ENCODE measurements at regions not wholly inside any gene's neighbourhood (a gene's known extent, or its start where the extent isn't known, plus 50 kb on each side); places are given as distances from the start of the nearest gene placed in this dataset.

GRCh38 chr1:222278501-222278900, 269.4 kb downstream of the HHIPL2 start:
- Histone ChIP-seq H3K36me3 (ENCODE audit: control insufficient read depth in 4 of 4, insufficient read depth in 4 of 4, low read length in 4 of 4) (no peaks in the 10 kb centered on the region), H3K4me3 (no peak overlapping the region), H3K9me3 (ENCODE audit: control insufficient read depth in 4 of 4, insufficient read depth in 3 of 4, low read length in 3 of 4) (peaks cover 0 to 2% (median 0%) of the 10 kb centered on the region in 4 donors), H3K27me3 (ENCODE audit: control insufficient read depth in 3 of 3, insufficient read depth in 3 of 3, low read length in 2 of 3) (no peaks in the 10 kb centered on the region), H3K27ac (ENCODE audit: low read depth in 1 of 2, low read length in 1 of 2) (no peak overlapping the region), H3K9ac (ENCODE audit: insufficient read depth in 1 of 2, low read length in 2 of 2) (no peak overlapping the region), H3K4me1 (ENCODE audit: control insufficient read depth in 5 of 5, insufficient read depth in 5 of 5, low read length in 5 of 5) (peaks cover 0 to 18% (median 0%) of the 10 kb centered on the region in 5 donors)
- TF ChIP-seq CTCF (IDR thresholded peaks at IDR 0.05; ENCODE audit: control extremely low read depth, extremely low read depth), result no peak
- DNase-seq, result no peak
- no peak for ATAC-seq (ENCODE audit: insufficient read depth, low FRiP score)

DNA sequence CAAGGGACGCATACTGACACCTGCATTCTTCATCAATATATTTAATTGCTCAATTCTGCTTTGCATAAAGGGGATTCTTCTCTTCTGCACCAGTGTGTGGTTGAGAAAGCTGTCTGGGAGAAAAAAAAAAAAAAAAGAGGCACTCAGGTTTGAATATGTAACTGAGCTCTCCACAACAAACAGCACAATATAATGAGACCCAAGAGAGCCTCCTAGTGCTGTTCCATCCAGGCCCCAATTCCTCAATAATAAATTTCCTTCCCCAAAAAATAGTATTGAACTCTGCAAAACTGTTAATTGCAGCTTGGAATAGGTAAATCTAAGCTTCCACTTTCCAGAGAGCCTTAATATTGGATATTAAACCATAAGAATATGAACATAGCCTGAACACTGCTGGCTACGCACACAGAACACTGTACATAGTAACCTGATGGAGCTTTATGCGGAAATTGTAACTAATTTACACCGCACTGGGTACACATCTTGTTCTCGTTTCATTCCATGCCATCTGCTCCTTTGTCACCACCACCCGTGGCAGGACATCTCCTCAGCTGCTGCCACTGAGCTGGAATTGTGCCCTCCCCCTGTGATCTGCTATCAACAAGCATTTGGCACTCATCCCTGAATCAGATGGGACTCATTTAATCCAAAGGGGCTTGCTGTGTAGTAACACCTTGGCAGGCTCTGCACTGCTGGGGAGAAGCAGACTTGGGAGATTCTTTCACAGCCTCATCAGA, 272.0 kb downstream of the HHIPL2 start:
- no peak for ATAC-seq (ENCODE audit: insufficient read depth, low FRiP score)
- Histone ChIP-seq H3K4me1 (ENCODE audit: control insufficient read depth in 5 of 5, insufficient read depth in 5 of 5, low read length in 5 of 5) (peaks cover 0 to 8% (median 0%) of the 10 kb centered on the region in 5 donors), H3K27ac (ENCODE audit: low read depth in 1 of 2, low read length in 1 of 2) (no peak overlapping the region), H3K36me3 (ENCODE audit: control insufficient read depth in 4 of 4, insufficient read depth in 4 of 4, low read length in 4 of 4) (no peaks in the 10 kb centered on the region), H3K4me3 (no peak overlapping the region), H3K27me3 (ENCODE audit: control insufficient read depth in 3 of 3, insufficient read depth in 3 of 3, low read length in 2 of 3) (no peaks in the 10 kb centered on the region), H3K9me3 (ENCODE audit: control insufficient read depth in 4 of 4, insufficient read depth in 3 of 4, low read length in 3 of 4) (peaks cover 0 to 2% (median 0%) of the 10 kb centered on the region in 4 donors), H3K9ac (ENCODE audit: insufficient read depth in 1 of 2, low read length in 2 of 2) (no peak overlapping the region)
- 72 to 74% methylated on average over 6 of the region's 6 CpGs for WGBS, 2 donors
- peak in 2 of 3 donors; percentile 11 to 27 for DNase-seq
- no peak for TF ChIP-seq CTCF (IDR thresholded peaks at IDR 0.05; ENCODE audit: control extremely low read depth, extremely low read depth)

GRCh38 chr1:222275001-222275728, 272.7 kb downstream of the HHIPL2 start:
- peaks cover 0 to 2% (median 0%) of the 10 kb centered on the region in 4 donors for H3K9me3 ChIP-seq (ENCODE audit: control insufficient read depth in 4 of 4, insufficient read depth in 3 of 4, low read length in 3 of 4)
- no peaks in the 10 kb centered on the region for H3K27me3 ChIP-seq (ENCODE audit: control insufficient read depth in 3 of 3, insufficient read depth in 3 of 3, low read length in 2 of 3)
- no peaks in the 10 kb centered on the region for H3K36me3 ChIP-seq (ENCODE audit: control insufficient read depth in 4 of 4, insufficient read depth in 4 of 4, low read length in 4 of 4)
- H3K4me1 ChIP-seq (ENCODE audit: control insufficient read depth in 5 of 5, insufficient read depth in 5 of 5, low read length in 5 of 5), result peaks cover 0 to 8% (median 0%) of the 10 kb centered on the region in 5 donors
- no peak overlapping the region for H3K4me3 ChIP-seq
- DNase-seq, result no peak
- H3K27ac ChIP-seq (ENCODE audit: low read depth in 1 of 2, low read length in 1 of 2), result no peak overlapping the region
- H3K9ac ChIP-seq (ENCODE audit: insufficient read depth in 1 of 2, low read length in 2 of 2), result no peak overlapping the region
- ATAC-seq (ENCODE audit: insufficient read depth, low FRiP score), result no peak
- WGBS, 2 donors, result 81 to 89% methylated on average over 4 of the region's 4 CpGs
- no peak for TF ChIP-seq CTCF (IDR thresholded peaks at IDR 0.05; ENCODE audit: control extremely low read depth, extremely low read depth)

Measured in lung (tissue), 11 donors.